RWPE1 (cell line): ENCODE measurements at regions not wholly inside any gene's neighbourhood (a gene's known extent, or its start where the extent isn't known, plus 50 kb on each side); places are given as distances from the start of the nearest gene placed in this dataset.

Experiments
- CTCF ChIA-PET: fragments of 350-600 bp; sonication (Branson Sonifier 250); formaldehyde crosslinking; extraction: SDS; loops from one replicate; lab custom pipeline; 2021; lab: Yijun Ruan, JAX
- POLR2A ChIA-PET: fragments of 400-600 bp; formaldehyde crosslinking; extraction: SDS; loops from one replicate; lab custom pipeline; 2020; ENCODE audit warnings: antibody characterized with exemption; ENCODE audit not compliant: low non-redundant PET; lab: Yijun Ruan, JAX
- DNase-seq: peaks from one replicate; pipeline ENCODE4 v3.0.0; 2012; ENCODE audit warnings: low spot score
- H3K27ac ChIP-seq: fragments of 450-650 bp; 2 replicates; pipeline ENCODE4 v1.5.1; 2017
- TF ChIP-seq, protein P1 (sequence below): fragments of 450-650 bp; conservative IDR thresholded peaks from 2 replicates; pipeline ENCODE4 v1.5.1; 2017; ENCODE audit warnings: low read depth, mild to moderate bottlenecking

GRCh38 chr3:181290941-181291340, 301.4 kb upstream of the DNAJC19 start:
- ChIA-PET CTCF (interaction anchor here (0.7 kb wide), 1 partner anchor 109 kb away, joined by 3 read pairs; no protein-coding TSS in a partner anchor), POLR2A (no interaction called here)
- no peak overlapping the region for H3K27ac ChIP-seq
- DNase-seq, result no peak
- TF ChIP-seq, protein P1, sequence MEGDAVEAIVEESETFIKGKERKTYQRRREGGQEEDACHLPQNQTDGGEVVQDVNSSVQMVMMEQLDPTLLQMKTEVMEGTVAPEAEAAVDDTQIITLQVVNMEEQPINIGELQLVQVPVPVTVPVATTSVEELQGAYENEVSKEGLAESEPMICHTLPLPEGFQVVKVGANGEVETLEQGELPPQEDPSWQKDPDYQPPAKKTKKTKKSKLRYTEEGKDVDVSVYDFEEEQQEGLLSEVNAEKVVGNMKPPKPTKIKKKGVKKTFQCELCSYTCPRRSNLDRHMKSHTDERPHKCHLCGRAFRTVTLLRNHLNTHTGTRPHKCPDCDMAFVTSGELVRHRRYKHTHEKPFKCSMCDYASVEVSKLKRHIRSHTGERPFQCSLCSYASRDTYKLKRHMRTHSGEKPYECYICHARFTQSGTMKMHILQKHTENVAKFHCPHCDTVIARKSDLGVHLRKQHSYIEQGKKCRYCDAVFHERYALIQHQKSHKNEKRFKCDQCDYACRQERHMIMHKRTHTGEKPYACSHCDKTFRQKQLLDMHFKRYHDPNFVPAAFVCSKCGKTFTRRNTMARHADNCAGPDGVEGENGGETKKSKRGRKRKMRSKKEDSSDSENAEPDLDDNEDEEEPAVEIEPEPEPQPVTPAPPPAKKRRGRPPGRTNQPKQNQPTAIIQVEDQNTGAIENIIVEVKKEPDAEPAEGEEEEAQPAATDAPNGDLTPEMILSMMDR, result no peak

- no peak overlapping the region for H3K27ac ChIP-seq
- ChIA-PET POLR2A (no interaction called here), CTCF (interaction anchor here (0.7 kb wide), 1 partner anchor 1081 kb away, joined by 3 read pairs; no protein-coding TSS in a partner anchor)
- DNase-seq, result no peak
- TF ChIP-seq, protein P1, result no peak
These were observed 299.8 kb upstream of the DNAJC19 start for GRCh38 chr3:181289306-181289705.

DNA sequence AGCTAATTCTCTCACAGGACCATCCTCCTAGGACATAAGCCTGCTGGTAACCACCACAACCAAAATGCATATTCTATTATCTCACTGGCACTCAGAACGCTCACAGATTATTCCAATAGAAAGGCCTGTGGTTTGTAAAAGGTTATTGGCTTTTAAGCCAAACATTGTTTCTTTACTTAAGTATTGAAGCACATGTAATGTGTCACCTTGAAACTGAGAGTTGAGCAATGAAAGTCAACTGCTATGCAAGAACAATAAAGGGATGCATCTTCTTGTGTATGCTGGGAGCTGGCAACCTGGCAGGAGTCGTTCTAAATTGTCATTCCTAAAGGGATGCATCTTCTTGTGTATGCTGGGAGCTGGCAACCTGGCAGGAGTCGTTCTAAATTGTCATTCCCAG, 298.6 kb upstream of the DNAJC19 start:
- TF ChIP-seq, protein P1, result no peak
- CTCF ChIA-PET, result no interaction called here
- no peak for DNase-seq
- H3K27ac ChIP-seq, result no peak overlapping the region
- POLR2A ChIA-PET, result no interaction called here

- TF ChIP-seq, protein P1, result no peak
- no peak for DNase-seq
- ChIA-PET CTCF (interaction anchor here (0.7 to 1.2 kb wide), 2 partner anchors 25 to 27 kb away, joined by 3 read pairs; no protein-coding TSS in a partner anchor), POLR2A (no interaction called here)
- H3K27ac ChIP-seq, result no peak overlapping the region
These were observed 289.7 kb upstream of the DNAJC19 start for GRCh38 chr3:181279239-181279565.

- H3K27ac ChIP-seq, result no peak overlapping the region
- ChIA-PET CTCF (interaction anchor here (1.2 kb wide), 1 partner anchor 25 kb away, joined by 3 read pairs; no protein-coding TSS in a partner anchor), POLR2A (no interaction called here)
- TF ChIP-seq, protein P1, result 0 out of 2 replicates have a peak, but pooled peaks have one; percentile 18
- DNase-seq, result peak; percentile 6
These were observed 289.1 kb upstream of the DNAJC19 start for GRCh38 chr3:181278468-181279238.

DNA sequence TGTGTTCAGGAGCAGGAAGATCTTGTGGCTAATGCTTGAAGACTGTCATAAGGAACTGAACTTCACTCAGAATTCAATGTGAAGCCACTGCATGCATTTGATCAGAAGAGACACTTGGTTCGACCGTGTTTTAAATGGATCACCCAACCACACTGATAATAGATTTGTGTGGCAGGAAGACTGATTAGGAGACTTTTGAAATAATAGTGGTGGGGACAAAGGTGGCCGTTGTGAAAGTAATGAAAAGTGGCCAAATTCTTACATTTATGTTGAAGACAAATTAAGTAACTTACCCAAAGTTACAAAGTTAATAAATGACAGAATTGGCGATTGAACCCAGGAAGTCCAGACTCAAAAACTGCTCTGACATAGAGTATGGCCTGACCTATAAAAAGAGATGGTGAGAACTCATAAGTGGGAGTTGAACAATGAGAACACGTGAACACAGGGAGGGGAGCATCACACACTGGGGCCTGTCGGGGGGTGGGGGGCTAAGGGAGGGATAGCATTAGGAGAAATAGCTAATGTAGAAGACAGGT, 286.9 kb upstream of the DNAJC19 start:
- TF ChIP-seq, protein P1, result no peak
- POLR2A ChIA-PET, result no interaction called here

More for the DNA sequence above, 286.9 kb upstream of the DNAJC19 start:
- CTCF ChIA-PET, result no interaction called here
- no peak for DNase-seq
- H3K27ac ChIP-seq, result no peak overlapping the region
